Adipose tissue (tissue), 3 donors: ENCODE measurements at regions not wholly inside any gene's neighbourhood (a gene's known extent, or its start where the extent isn't known, plus 50 kb on each side); places are given as distances from the start of the nearest gene placed in this dataset.

Experiments used
- H3K27ac ChIP-seq: one replicate; pipeline ENCODE4 v1.5.1; 2013; ENCODE audit warnings: low read depth, low read length
- WGBS, 3 donors: extraction: QIAGEN DNeasy Blood & Tissue Kit; methylation state at CpG; one replicate each; pipeline ENCODE4 v1.1.7; 2013; 5-methylcytosine and 5-hydroxymethylcytosine counted together
- donor health status: healthy with polysubstance abuse.
- donor health status: Bipolar disorder and iron deficiency.
- donor health status: healthy.

DNA sequence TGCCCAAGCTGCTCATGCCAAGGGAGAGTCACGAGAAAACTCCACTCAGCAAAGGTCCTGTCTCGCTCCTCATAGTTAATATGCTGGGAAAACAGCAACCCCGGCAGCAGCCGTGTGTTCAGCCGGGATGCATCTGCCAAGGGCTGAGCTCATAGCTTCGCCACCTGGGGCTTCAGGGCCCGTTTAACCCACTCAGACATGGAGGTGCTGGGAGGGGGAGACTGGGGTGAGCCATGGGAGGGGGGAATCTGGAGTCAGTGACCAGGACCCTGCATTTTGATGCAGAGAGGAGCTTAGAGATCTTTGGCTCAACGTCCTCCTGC lies 283.4 kb downstream of the PTPRU start:
- H3K27ac ChIP-seq: no peak overlapping the region
- WGBS, 3 donors: 31 to 42% (median 42%) methylated on average over 8 of the region's 8 CpGs

DNA sequence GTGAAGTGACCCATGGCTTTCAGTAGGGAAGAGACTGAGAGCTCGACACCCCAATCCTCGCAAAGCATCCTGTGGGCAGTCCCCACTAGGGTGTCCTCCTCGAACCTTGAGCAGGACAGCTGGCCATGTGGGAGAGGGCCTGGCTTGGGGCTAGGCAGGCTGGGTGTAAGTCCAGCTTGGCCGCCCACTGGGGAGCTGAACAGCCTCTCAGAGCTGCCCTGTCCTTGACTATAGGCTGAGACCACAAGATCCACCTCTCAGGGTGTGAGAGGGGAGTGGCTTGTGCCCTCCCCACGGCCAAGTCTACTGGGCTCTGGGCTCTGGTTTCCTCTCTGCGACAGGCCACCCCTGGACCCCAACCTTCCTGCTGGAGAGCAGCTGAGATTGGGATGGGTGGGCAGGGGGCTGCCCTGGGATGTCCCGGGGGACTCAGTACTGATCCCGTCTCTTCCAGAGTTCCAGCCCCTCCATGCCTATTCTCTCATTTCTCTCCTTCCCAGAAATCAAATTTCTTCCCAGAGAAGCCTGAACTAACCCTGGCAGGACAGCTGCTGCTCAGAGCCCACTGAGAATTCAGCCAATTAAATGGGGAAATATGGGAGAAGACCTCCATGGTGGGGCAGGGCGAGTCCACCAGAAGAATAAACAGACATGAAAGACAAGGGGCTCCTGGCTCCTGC lies 282.9 kb downstream of the PTPRU start:
- H3K27ac ChIP-seq: no peak overlapping the region
- 60 to 72% (median 62%) methylated on average over 9 of the region's 9 CpGs for WGBS, 3 donors

DNA sequence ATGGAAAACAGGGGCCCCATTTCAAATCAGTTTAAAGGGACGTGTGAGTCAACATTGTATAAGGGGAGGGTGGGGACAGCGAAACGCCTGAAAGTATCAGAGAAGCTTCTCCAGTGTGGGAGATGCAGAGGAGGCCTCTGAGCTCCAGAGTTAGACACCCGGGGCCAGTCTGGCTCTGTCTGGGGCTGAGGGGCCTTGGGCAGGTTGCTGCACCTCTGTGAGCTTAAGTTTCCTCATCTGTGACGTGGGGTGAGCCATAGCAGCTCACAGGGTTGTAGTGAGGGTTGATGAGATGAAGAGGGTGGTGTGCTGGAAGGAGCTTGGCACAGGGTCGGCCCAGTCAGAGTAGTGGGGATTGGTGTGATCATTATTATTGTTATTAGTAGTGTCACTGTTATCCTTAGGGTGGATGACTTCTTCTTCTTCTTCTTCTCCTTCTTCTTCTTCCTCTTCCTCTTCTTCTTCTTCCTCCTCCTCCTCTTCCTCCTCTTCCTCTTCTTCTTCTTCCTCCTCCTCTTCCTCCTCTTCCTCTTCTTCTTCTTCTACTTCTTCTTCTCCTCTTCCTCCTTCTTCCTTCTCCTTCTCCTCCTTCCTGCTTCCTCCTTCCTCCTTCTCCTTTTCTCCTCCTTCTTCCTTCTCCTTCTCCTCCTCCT lies 282.0 kb downstream of the PTPRU start:
- WGBS, 3 donors: 74 to 86% (median 85%) methylated on average over 6 of the region's 6 CpGs
- H3K27ac ChIP-seq: no peak overlapping the region

DNA sequence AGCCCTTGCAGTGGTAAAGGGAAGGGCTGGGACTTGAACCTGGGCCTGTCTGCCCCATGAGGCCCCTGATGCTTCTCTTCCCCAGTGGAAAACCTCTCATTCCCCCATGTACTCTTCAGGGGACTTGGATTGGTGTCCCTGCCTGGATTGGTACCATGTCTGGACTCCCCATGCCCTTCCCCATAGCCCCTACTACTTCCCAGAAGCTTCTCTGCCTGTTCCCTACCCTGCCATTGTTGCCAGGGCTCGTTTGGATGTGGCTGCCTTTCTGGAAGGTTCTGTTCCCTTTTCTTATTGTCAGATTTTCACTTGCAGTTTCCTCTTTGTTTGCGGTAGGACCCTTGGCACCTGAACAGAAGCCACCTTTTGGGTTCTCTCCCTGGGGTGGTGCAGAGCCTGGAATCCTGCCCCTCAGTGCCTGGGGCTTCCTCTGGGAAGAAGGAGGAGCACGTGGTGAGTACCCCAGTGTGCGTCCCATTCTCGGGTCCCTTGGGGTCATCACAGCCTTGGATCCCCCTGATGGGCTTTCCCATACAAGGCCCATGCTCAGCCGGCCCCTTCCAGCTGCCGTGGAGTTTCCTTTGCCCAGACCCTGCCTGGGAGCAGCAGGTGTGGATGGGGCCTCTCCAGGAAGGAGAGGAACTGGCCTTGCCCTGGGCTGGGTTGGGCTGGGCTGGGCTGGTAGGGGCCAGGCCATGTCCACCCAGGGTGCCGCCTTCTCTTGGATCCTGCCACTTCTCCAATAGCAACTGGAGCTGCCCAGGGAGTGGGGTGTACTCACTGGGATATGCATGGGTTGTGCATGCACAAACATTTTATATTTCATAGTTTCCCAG lies 281.1 kb downstream of the PTPRU start:
- 74 to 80% (median 79%) methylated on average over 8 of the region's 8 CpGs for WGBS, 3 donors

DNA sequence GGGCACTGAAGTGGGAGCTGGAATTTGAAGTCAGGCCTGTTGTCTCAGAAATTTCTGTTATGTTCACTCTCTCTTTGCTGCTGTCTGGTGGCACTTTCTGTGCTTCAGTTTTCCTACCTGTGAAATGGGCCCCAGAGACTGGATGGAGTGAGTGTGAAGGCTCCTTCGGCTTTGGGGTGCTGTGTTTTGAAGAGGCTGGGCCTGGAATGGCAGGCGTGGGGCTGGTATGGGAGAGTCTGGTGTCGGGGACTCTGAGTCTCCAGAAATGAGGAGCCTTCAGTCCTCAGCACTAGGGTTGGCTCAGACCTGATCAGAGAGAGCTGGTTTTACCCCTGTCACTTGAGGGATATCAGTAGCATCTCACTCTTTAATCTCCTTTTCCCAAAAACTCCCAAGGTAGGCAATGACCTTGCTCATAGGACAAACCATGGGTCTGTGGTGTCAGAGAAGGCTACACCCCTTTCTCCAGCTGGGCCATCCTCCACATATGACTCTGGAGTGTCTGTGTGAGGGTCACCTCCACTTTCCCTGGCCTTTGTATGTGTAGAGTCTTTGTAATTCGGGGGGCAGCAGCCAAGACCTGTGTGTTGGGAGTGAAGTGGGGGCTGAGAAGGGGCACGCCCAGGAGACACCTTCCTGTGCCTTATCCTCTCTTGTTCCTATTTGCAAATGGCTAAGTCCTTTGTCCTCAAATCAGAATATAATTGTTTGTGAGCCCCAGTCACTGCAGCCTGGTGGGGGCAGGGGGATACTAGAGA lies 279.9 kb downstream of the PTPRU start:
- H3K27ac ChIP-seq: no peak overlapping the region
- WGBS, 3 donors: 76 to 84% (median 80%) methylated on average over 5 of the region's 5 CpGs

More for the DNA sequence above, 281.1 kb downstream of the PTPRU start:
- H3K27ac ChIP-seq: no peak overlapping the region

DNA sequence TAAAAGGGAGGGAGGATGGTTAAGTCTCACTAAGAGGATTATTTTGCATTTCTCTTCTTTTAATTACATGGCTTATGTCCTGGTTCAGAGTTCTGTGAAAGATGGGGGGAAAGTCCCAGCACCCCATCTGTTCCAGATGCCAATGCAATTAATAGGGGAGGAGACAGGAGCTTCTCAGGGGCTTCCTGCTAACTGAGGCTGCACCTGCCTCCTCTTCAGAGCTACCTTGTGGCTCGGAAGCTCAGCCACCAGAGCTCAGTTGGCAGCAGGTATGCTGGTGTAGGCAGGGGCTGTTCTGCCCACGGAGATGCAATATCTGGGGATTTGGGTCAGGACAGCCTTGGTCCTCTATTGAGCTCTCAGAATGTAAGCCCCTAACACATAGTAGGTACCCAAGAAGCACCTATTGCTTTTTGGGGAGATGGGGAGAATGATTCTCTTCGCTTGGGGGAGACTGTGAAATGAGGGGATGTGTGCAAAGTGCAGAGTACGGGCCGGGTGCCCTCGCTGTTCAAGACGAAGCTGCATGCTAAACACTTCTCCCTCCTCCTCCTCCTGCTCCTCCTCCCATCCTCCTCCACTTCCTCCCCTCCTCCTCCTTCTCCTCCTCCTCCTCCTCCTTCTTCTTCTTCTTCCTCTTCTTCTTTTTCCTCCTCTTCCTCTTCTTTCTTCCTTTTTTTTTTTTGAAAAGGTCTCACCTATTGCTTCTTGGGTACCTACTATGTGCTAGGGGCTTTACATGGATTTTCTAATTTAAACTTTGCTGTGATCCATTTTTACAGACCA lies 279.0 kb downstream of the PTPRU start:
- WGBS, 3 donors: 58 to 66% (median 61%) methylated on average over 7 of the region's 7 CpGs
- H3K27ac ChIP-seq: no peak overlapping the region

DNA sequence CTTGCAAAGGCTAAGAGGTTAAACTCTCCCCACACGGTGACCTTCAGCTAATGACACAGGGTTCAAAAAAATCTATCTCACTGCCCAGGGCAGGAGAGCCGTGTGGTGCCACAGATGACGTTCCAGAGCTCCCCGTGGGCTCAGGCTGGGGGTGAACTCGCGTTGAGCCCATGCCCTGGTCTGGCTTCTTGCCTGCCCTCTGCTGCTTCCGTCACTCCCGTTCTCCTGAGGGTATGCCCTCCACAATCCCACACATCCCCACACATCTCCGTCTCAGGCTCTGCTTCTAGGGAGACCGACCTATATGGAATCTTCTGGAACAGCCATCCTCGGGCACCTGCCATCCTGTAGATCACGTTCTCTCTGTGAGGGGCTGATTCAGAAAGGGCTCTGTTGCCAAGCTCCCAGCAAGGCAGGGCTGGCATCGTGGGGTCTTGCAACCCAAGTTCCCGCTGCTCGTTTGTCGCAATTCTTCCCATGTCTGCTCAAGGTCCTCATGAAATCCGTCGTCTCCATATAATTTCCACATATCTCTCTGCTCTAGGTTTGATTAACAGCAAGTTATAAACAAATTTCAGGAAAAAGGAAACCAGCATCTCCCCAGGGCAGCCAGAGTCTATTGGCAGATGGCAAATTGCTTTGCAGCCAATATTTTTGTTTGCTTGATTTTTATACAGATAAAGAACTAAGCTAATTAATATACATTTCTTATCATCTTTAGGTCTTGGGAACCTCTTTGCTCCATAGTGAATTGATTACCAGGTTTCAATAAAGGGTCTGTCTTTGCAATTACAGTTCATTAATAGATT lies 278.2 kb downstream of the PTPRU start:
- 56 to 75% (median 74%) methylated on average over 18 of the region's 18 CpGs for WGBS, 3 donors

DNA sequence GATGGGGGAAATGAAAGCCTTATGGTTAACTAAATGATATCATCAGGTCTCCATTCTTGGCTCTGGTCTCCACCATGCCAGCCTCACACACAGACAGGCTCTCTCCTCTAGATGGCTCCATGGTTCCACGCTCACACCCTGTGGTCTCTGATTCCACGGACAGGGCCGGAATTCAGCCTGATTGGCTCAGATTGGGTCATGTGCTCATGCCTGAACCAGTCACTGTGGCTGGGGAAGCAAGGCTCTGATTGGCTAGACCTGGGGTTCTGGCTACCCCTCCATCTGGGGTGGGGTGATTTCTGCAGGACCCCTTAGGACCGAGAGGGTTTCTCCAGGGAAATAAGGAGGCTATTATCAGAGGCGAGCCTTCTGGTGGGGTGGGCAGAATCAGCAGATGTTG lies 277.0 kb downstream of the PTPRU start:
- no peak overlapping the region for H3K27ac ChIP-seq
- 62 to 66% (median 65%) methylated on average over 5 of the region's 5 CpGs for WGBS, 3 donors

More for the DNA sequence above, 278.2 kb downstream of the PTPRU start:
- no peak overlapping the region for H3K27ac ChIP-seq

DNA sequence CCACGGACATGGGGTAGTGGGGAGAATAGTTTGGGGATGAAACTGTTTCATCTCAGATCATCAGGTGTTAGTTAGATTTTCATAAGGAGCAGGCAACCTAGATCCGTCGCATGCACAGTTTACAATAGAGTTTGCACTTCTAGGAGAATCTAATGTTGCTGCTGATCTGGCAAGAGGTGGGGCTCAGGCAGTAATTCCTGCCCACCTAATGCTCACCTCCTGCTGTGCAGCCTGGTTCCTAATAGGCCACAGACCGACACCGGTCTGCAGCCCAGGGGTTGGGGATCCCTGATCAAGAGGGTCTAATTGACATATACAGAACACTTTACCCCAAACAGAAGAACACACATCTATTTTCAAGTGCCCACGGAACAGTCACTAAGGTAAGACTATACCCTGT lies 275.1 kb downstream of the PTPRU start:
- WGBS, 3 donors: 74 to 89% (median 74%) methylated on average over 6 of the region's 6 CpGs
- H3K27ac ChIP-seq: no peak overlapping the region

DNA sequence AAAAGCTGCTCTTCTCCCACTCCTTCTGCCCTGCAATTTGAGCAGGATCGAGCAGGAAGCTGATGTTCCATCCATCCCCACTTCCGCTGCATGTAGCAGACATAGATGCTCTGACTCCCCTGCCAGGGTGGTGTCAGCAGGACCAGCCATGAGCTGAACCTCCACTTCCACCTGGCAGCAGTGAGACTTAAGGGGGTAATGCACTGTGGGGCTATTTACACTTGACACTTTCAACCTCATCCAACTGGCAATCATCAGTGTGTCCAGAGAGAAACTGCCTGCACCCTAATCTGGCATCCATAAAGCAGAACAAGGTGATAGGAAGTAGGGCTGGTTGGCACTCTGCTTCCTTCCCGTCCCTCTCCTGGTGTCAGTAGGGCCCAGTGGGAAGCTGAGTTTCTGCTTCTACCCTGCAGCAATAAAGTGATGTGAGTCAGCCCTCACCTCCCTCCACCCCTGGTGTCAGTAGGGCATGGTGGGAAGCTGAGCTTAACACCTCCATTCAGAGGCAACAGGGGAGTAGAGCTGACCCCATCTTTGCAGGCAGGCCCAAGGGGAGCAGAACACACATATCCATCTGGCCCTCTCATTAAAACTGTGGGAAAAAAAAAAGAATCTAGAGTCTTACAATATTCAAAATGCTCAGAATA lies 272.3 kb downstream of the PTPRU start:
- no peak overlapping the region for H3K27ac ChIP-seq
- WGBS, 3 donors: 62 to 89% (median 66%) methylated on average over 3 of the region's 3 CpGs

DNA sequence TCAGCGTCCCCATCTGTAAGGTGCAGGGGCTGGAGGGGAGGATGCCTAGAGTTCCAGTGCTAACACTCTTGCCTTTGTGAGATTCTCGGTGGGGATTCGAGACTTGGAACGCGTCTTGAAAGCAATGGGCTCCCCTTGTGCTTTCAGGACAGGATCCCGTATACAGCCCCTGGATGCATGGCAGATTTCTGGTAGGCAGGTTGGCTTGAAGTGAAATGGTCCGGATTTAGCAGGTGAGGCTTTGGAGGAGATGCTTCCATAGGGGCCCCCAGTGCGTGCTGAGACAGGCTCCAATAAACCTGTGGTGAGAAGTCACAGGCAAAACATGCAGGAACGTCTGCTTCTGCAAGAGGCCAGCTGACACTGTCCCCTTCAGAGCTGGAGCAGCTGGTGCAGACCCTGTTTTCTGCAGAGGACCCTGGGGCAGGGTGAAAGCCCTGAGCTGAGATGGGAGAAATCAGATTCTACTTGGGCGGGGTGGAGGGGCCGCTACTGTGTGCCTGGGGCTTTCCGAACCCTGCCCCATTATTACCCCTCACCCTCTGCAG lies 270.4 kb downstream of the PTPRU start:
- 82 to 85% (median 83%) methylated on average over 12 of the region's 12 CpGs for WGBS, 3 donors
- no peak overlapping the region for H3K27ac ChIP-seq

DNA sequence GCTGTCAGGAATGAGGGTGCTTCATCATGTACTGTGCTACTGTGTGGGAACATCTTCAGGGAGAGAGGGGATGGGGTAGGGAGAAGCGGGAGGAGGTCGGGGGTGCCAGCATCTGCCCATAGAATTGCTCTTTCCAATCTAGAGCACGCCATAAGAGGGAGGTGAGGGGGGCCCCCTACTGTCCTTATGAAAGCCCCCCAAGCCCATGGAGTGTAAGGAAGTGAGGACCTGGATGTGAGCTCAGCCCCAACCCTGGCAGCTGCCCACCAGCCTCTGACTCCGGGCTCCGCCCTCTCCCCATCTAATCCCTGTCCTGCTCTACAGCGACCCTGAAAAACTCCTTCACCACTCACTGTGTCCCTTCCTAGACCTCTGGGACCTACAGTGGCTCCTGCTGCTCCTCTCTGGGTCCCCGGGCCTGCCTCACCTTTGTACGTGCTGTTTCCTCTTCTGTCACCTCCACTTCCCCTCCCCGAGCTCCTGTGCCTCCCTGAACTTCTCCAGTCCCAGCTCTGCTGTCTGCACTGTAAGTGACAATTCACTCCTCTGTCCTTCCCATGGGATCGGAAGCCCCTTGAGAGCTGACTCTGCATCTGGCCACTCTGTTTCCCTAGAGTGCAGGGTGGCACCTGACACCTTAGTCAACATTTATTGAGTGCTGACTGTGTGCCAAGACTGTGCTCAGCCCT lies 269.4 kb downstream of the PTPRU start:
- WGBS, 3 donors: 69 to 85% (median 71%) methylated on average over 10 of the region's 10 CpGs
- H3K27ac ChIP-seq: no peak overlapping the region

DNA sequence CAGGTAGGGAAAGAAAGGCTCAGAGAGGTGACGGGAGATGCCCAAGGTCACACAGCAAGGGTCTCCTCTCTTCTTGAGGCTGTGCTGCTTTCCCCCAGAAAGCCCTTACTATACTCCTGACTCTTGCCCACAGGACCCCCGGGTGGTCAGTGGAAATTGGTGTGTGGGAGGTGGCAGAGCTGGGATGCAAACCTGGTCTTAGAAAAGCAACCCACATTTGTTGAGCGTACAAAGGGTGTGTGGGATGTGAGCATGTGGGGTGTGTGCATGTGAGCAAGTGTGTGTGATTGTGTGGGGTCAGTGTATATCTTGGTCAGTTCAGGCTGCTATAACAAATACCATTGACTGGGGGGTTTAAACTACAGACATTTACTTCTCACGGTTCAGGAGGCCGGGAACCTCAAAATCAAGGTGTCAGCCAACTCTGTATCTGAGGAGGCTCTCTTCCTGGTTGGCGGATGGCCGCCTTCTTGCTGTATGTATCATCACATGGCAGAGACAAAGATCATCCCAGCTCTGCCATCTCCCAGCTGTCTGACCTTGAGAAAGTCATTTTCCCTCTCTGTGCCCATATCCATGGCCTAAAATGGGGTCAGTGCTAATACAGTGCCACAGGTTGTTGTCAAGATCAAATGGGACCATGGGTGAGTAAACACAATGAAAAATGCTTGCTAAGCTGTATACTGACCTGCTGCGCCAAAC lies 268.5 kb downstream of the PTPRU start:
- H3K27ac ChIP-seq: no peak overlapping the region
- 89 to 90% (median 89%) methylated on average over 8 of the region's 8 CpGs for WGBS, 3 donors

DNA sequence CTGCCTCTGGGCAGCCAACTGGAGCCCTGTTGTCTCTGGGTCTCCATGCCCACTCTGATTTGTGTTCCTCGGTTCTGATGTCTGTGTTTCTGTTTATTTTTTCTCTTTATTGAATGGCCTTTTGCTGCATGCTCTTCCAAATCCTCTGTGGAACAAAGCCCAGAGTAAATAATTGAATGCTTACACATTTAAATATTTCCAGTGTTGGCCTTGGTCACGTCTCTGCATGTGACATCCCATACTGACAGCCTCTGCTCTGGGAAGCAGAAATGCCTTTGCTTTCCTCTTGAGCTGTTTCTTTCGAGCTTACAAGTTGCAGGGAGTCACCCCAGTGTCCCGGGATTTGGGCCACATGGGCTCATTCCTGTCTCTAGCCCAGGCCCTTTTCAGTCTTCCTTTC lies 267.9 kb downstream of the PTPRU start:
- H3K27ac ChIP-seq: no peak overlapping the region
- WGBS, 3 donors: 26 to 38% (median 36%) methylated on average over 4 of the region's 4 CpGs
